HG02678 (cell line): ENCODE measurements at regions not wholly inside any gene's neighbourhood (a gene's known extent, or its start where the extent isn't known, plus 50 kb on each side); places are given as distances from the start of the nearest gene placed in this dataset.
A peak's percentile ranks its signal among the peaks of the same experiment; 100 is the strongest.
"Not testable (repeated sequence)": the region's sequence is repeated elsewhere in the genome, so short reads cannot be mapped to it uniquely, and the experiment has no call there.

Experiments used
- ATAC-seq: cut with Tn5 transposase; IDR thresholded peaks from one replicate; pipeline ENCODE4 v1.9.1; 2021; ENCODE audit warnings: mild to moderate bottlenecking, moderate library complexity; ENCODE audit not compliant: unreplicated experiment

GRCh38 chr12:90515199-90516175, 439.5 kb downstream of the CCER1 start:
- ATAC-seq = peak; percentile 95

GRCh38 chr12:90514325-90514724, 440.7 kb downstream of the CCER1 start:
- no peak for ATAC-seq

GRCh38 chr12:90512518-90512917, 442.5 kb downstream of the CCER1 start:
- ATAC-seq = no peak

DNA sequence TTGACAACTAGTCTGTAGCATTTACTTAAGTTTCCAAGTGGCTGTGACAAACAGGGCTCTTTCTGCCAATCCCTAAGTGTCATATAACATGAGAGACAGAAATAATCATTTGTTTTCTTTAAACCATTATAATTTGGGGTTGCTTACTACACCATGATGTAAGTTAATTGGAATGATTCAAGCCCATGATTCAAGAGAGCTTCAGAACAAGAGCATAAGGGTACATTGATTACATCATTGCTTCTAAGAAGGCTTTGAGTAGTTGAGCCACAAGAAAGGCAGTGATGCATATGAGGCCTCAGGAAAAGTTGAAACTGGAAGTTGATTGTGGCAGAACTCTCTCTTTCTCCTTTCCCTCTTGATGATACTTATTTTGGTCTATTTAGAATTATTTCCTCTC, 444.0 kb downstream of the CCER1 start:
- ATAC-seq = no peak

DNA sequence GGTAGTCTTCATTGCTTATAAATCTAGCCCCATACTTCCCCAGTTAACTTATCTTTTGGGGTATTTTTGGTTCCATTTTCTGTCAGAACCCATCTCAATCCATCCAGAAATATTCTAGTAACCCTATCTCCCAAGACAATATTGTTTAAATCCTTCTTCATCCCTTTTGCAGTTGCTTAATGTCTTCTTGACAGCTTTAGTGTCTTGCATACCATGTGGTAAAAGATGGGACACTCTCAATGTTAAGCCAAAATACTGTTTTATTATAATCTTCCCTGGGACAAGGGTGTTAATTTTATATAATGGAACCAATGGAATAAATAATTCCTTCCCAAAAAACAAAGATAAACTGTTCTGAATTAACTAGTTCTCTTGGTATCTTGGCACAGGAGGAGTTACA, 450.2 kb downstream of the CCER1 start:
- no peak for ATAC-seq

DNA sequence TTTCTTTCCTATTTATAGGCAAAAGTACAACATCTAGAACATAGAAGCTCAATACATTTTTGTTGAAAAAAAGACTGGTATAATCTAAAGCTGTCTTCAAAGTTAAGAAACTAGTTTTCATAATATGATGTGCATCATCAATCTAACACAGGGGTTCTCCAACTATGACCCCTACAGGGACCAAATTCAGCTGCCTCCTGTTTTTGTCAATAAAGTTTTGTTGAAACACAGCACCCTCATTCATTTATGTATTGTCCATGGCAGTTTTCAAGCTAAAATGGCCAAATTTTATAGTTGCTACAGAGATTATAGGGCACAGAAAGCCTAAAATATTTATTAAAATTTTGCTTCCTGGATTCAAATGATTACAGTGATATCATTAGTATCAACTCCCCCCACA, 452.9 kb downstream of the CCER1 start:
- no peak for ATAC-seq

- ATAC-seq = no peak
Observed at GRCh38 chr12:90501412-90501811, 453.6 kb downstream of the CCER1 start.

- no peak for ATAC-seq
Observed at GRCh38 chr12:90499795-90500194, 455.2 kb downstream of the CCER1 start.

DNA sequence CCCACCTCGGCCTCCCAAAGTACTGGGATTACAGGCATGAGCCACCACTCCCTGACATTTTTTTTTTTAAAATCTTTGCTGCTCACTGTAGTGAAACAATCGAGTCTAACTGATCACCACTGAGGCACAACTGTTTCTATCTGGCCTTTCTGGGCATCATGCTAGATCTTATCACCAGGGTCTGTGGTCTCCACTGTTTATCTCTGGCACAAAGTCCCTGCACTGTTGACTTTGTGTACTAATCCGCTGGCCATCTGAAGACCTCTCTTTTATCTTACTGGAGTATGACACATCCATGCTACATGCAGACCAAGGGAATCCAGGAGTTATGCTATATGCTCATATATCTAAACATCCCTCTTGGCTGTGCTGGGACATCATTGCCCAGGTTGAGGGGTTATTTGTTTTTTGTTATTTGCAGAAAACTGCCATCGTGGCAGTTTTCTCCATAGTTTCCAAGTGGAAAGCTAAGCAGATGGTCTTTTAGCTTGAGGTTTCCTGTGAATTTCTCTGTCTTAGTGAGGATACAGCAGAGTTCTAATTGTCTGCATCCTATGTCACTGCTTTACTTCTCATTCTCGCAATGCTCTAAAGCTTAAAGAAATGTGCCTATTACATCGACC, 456.9 kb downstream of the CCER1 start:
- no peak for ATAC-seq

DNA sequence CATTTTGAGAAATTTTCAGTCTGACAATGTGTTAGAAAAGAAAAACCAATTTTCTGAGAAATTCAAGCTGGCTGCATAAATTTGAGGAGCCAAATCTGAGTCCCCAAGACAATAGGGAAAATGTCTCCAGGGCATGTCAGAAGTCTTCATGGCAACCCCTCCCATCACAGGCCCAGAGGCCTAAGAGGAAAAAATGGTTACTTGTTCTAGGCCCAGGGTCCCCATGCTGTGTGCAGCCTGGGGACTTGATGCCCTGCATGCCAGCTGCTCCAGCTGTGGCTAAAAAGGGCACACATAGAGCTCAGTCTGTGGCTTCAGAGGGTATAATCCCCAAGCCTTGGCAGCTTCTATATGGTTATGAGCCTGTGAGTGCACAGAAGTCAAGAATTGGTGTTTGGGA, 464.6 kb downstream of the CCER1 start:
- ATAC-seq = no peak

DNA sequence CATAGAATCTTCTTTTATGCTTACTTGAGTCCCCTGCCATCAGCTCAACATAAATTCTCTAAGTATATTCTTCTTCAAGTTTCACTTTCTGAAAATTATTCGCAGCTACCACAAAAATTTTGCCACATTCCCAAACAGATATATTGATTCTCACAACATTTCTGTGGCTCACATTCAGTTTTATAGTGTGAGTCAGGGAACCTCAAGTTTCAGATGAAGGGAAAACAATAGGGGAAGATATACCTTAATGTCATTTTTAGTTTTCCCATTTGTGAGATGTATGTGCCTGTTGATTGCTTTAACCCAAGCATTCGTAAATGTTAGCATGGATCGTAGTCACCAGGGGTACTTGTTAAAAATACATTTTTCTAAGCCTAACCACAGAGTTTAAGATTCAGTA, 465.8 kb downstream of the CCER1 start:
- ATAC-seq = no peak

DNA sequence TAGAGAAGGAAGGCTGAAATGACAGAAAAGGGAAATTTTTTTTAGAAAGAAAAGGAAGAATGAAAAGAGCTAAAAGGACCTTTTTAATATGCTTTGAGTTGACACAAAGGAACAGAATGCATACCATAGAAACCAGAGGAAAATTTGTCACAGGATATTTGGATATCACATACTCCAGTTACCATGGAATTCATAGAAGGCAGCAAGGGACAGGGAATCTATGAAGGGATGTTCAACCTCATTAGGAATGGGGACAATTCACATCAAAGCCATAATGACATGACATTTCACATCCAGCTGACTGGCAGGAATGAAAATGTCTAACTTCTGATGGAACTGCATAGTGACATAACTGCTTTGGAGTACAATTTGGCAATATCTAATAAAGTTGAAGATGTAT, 469.4 kb downstream of the CCER1 start:
- ATAC-seq = no peak

DNA sequence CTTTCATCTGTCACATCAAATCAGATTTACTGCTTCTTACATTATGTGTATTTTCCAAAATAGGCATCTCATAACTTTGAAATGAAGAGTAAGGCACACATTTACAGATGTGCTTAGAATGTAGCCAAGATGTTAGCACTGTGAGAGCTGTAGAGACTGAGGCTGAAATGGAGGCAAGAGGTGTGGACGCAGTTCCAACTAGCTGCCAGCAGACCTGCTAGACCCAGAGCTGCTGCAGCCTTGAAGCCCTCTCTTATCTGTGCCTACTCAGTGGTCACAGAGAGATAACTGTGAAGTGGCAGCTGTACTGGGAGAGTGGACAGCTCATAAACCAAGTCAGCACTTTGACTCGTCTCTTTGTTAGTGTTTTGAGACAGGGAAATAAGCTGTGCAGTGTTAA, 470.9 kb downstream of the CCER1 start:
- no peak for ATAC-seq

DNA sequence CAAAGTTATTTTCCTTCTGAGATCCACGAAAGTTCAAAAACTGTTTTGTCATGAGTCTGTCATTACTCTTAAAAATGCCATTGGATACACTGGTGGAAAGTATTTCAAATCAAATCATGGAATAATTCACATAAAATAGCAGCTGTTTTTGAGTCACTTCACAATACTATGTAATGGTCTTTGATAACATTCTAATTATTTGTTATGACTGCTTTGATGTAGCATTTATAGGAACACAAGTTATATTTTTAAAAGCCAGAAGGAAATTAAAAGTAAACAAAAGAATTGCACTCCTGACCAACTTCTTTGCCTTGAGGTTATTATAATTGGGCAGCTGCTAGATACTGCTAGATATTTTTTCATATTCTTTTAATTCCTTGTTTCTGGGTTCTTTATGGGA, 473.2 kb downstream of the CCER1 start:
- ATAC-seq = no peak

DNA sequence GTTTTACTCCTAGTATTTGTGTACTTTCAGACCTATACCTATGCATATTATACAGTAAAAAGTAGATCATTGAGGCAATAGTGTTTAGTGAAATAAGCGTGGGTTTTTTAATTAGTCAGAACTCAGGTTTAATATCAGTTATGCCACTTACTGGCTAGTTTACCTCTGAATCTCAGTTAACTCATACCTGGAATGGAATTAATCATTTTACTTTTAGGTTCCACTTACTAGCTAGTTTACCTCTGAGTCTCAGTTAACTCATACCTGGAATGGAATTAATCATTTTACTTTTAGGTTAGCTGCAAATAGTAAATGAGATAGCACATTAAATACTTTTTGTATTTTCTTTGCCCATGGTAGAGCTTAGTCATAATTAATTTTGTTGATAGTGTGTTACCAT, 475.7 kb downstream of the CCER1 start:
- no peak for ATAC-seq

DNA sequence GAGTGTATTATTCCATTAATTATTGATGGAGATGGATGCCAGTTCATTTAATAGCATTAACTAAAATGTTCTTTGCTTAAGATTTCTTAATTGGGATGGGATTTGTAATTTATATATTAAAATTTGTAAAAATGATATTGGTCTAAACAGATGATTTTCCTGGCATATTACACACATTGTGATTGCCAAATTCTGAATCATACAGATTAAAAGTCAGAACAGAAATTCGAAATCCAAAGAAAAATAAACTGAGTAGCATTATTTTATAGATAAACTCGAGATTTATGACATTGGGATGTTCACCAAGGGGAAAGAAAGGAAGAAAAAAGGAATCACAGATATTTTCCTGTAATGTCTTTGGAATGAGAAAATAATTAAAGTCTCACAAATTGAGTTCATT, 481.1 kb downstream of the CCER1 start:
- ATAC-seq = no peak

DNA sequence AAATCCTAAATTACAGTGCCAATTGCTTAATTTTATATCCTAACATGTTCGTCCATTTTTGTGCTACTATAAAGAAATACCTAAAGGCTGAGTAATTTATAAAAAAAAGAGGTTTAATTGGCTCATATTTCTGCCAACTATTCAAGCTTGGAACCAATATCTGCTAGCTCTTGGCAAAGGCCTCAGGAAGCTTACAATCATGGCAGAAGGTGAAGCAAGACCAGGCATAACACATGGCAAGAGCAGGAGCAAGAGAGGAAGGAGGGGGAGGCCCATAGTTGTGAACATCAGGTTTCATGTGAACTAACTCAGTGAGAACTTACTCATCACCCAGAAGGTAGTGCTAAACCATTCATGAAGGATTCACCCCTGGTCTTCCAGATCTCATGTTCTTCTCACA, 494.3 kb downstream of the CCER1 start:
- no peak for ATAC-seq

DNA sequence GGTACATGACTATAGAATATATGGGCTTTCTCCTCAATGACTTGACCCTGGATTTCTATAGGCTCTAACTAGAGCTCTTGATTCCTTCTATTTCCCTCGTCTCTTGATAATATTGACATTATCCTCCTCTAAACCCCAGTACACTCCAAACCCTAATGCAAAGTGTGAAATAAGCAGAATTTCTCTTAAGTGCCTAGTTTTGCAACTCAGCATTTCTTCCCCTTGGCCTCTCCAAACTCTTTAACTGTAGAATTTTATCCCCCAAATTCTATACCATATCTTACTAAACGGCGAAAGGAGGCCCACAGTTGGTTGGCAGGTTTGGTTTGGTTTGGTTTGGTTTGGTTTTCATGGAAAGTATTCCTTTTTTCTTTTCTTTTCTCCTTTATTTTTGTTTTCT, 498.7 kb downstream of the CCER1 start:
- ATAC-seq = no peak

DNA sequence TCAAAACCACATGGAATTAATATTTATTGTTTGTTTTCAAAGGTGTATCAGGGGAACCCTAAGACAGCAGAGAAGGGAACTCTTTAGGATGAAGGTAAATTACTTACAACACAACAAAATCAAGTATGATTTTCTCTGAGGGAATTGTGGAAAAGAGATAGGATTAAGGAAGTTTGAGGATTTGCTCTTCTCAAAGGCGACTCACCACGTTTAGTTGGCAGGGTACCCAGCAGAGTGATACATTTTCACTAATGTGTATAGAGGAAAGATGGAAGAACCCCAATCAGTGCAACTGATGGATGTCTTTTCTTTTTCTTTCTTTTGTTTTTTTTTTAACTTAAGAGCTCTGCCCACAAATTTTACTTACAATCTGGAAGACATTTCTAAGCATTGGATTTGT, 499.2 kb downstream of the CCER1 start:
- ATAC-seq = no peak

DNA sequence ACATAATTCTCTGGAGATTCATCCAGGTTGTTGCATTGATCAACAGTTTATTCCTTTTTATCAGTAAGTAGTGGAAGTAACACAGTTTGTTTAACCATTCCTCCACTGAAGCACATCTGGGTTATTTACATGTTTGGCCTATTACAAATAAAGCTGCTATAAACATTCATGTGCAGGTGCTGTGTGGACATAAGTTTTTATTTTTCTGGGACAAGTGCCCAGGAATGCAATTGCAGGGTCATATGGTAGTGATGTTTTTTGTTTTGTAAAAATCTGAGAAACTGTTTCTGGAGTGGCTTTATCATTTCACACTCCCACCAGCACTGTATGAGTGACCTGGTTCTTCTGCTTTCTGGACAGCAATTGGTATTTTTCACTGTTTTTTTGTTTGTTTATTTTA, 505.4 kb downstream of the CCER1 start:
- no peak for ATAC-seq

DNA sequence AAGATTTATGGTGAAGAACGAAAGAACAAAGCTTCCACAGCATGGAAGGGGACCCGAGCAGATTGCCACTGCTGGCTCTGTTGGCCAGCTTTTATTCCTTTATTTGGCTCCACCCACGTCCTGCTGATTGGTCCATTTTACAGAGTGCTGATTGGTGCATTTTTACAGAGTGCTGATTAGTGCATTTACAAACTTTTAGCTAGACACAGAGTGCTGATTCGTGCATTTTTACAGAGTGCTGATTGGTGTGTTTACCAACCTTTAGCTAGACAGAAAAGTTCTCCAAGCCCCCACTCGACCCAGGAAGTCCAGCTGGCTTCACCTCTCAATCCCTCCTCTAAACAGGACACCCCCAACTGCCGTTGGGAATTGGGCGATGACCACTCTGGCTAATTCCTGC, 511.5 kb downstream of the CCER1 start:
- ATAC-seq = not testable (repeated sequence)

GRCh38 chr12:90441431-90441830, 513.5 kb downstream of the CCER1 start:
- ATAC-seq = no peak
